GM12878 (cell line): ENCODE measurements at regions not wholly inside any gene's neighbourhood (a gene's known extent, or its start where the extent isn't known, plus 50 kb on each side); places are given as distances from the start of the nearest gene placed in this dataset.
A peak's percentile ranks its signal among the peaks of the same experiment; 100 is the strongest.

Experiments
- ATAC-seq: fragments of 200-7000 bp; cut with Tn5 transposase; 3 replicates; pipeline ENCODE4 v1.9.1; 2020; ENCODE audit warnings: mild to moderate bottlenecking, moderate library complexity
- BruUV-seq: library from RNA; stranded (reverse); fragments of 400-500 nt; replicated peaks from 2 replicates; lab custom pipeline; 2021; lab: Mats Ljungman, UMichigan
- CTCF ChIA-PET: fragments of 300-600 bp; sonication (Branson Sonifier 250); formaldehyde crosslinking; extraction: SDS; loops from one replicate; lab custom pipeline; 2021; ENCODE audit warnings: inconsistent platforms; lab: Yijun Ruan, JAX
- POLR2A ChIA-PET: fragments of 350-600 bp; formaldehyde crosslinking; extraction: SDS; loops from one replicate; lab custom pipeline; 2021; ENCODE audit warnings: inconsistent platforms; lab: Charles Lee
- RAD21 ChIA-PET: fragments of 300-600 bp; sonication (Branson Sonifier 250); formaldehyde crosslinking; loops from one replicate; lab custom pipeline; 2023; ENCODE audit warnings: antibody characterized with exemption; ENCODE audit not compliant: unreplicated experiment; lab: Charles Lee
- SMC1A ChIA-PET: fragments of 300-600 bp; sonication (Branson Sonifier 250); formaldehyde crosslinking; loops from one replicate; lab custom pipeline; 2023; ENCODE audit not compliant: unreplicated experiment, uncharacterized antibody; lab: Charles Lee
- DNase-seq: peaks from one replicate; pipeline ENCODE4 v3.0.0-alpha.2; 2011; ENCODE audit warnings: low read depth, low spot score
- FAIRE-seq: peaks from 3 replicates; lab custom pipeline; 2011; peaks lifted over from hg19 to GRCh38; lab: Jason Lieb, UNC
- H2AFZ ChIP-seq: 2 replicates; pipeline ENCODE4 v1.6.0; 2011; ENCODE audit warnings: low read depth, low read length, control low read depth; ENCODE audit not compliant: control insufficient read depth
- H3K27ac ChIP-seq: 2 replicates; pipeline ENCODE4 v1.5.1; 2011; ENCODE audit warnings: control low read depth; ENCODE audit not compliant: control insufficient read depth, insufficient read depth
- H3K27me3 ChIP-seq, 2 experiments: replicated peaks in 1 of 2; 2 replicates each; pipeline versions ENCODE4 v1.6.0 to v1.6.1; 2011; ENCODE audit warnings: low read length in 1 of 2; ENCODE audit not compliant: control insufficient read depth in 2 of 2, insufficient read depth in 2 of 2
- H3K36me3 ChIP-seq, 2 experiments: 2 replicates each; pipeline ENCODE4 v1.5.1; 2011; ENCODE audit warnings: low read length in 1 of 2; ENCODE audit not compliant: control insufficient read depth in 2 of 2, insufficient read depth in 2 of 2
- H3K4me1 ChIP-seq: 2 replicates; pipeline ENCODE4 v1.6.1; 2011; ENCODE audit warnings: mild to moderate bottlenecking, low read length, moderate library complexity, mixed read lengths; ENCODE audit not compliant: control insufficient read depth, insufficient read depth
- H3K4me2 ChIP-seq: 2 replicates; pipeline ENCODE4 v1.6.0; 2011; ENCODE audit warnings: control low read depth; ENCODE audit not compliant: control insufficient read depth, insufficient read depth
- H3K4me3 ChIP-seq: fragments of 200-600 bp; sonication (generic); 2 replicates; pipeline ENCODE4 v1.5.1; 2016
- H3K79me2 ChIP-seq: 2 replicates; pipeline ENCODE4 v1.6.0; 2011; ENCODE audit warnings: low read length; ENCODE audit not compliant: control insufficient read depth, insufficient read depth
- H3K9ac ChIP-seq: 2 replicates; pipeline ENCODE4 v1.8.0; 2011; ENCODE audit warnings: low read length, control low read depth, mixed read lengths; ENCODE audit not compliant: control insufficient read depth, insufficient read depth
- H3K9me3 ChIP-seq: replicated peaks from 3 replicates; pipeline ENCODE4 v1.5.1; 2011; ENCODE audit warnings: mild to moderate bottlenecking, low read length; ENCODE audit not compliant: control insufficient read depth, insufficient read depth
- H4K20me1 ChIP-seq: 2 replicates; pipeline ENCODE4 v1.6.0; 2011; ENCODE audit not compliant: control insufficient read depth, insufficient read depth
- CHD2 ChIP-seq: IDR thresholded peaks from 2 replicates; pipeline ENCODE4 v1.6.1; 2011; ENCODE audit warnings: low read depth, low read length, improper control_type of control experiment, borderline replicate concordance
- GABPA ChIP-seq: IDR thresholded peaks from 2 replicates; pipeline ENCODE4 v1.6.1; 2014; ENCODE audit warnings: antibody characterized with exemption, low read depth, mild to moderate bottlenecking, inconsistent platforms
- IKZF1 ChIP-seq: fragments of 450-650 bp; conservative IDR thresholded peaks from 2 replicates; pipeline ENCODE4 v1.6.1; 2017; ENCODE audit warnings: antibody characterized with exemption, mild to moderate bottlenecking
- IKZF2 ChIP-seq, 2 experiments: fragments of 450-650 bp; IDR thresholded peaks; 2 replicates each; pipeline ENCODE4 v1.6.1; 2017; ENCODE audit warnings: mild to moderate bottlenecking in 2 of 2, moderate library complexity in 2 of 2
- JUNB ChIP-seq: IDR thresholded peaks from 2 replicates; pipeline ENCODE4 v1.6.1; 2016; ENCODE audit warnings: antibody characterized with exemption, mild to moderate bottlenecking
- WGBS: methylation state at CpG from one replicate; pipeline ENCODE4 v1.1.6; 2016; ENCODE audit warnings: low lambda C conversion rate; ENCODE audit not compliant: insufficient replicate concordance, insufficient coverage; ENCODE audit errors: missing lambda C conversion rate; 5-methylcytosine and 5-hydroxymethylcytosine counted together
- in situ Hi-C: fragments of 300-500 bp; cut with MboI; formaldehyde crosslinking; loops from 9 replicates; pipeline ENCODE4 v1.14.3; 2018; ENCODE audit warnings: mixed read lengths
- intact Hi-C: fragments of 100-400 bp; cut with micrococcal nuclease; formaldehyde crosslinking; loops from one replicate; pipeline ENCODE4 v1.14.2; 2022; ENCODE audit not compliant: unreplicated experiment

DNA sequence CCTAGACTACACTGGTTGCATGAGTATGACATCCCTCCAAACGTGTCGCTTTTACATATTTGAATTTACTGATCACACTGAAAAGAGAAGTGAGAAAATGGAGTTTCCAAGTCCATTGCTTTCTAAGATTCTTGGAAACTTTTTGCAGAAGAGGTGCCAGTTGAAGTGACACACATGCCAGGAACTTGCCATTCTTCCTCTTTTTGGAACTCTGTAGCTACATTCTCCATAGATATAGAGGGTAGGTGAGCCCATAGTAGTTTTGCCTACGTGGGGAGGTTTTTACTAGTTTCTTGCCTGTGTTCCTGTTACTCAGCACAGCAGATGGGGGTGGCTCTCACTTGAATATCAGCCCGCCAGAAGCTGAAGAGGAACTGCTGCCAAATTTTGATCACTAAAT, 286.6 kb upstream of the NRP1 start:
- ATAC-seq (no peak), FAIRE-seq (no peak), DNase-seq (no peak)
- Histone ChIP-seq H2AFZ (no peak overlapping the region), H3K4me1 (no peaks in the 10 kb centered on the region), H3K27me3 (no peaks in the 10 kb centered on the region), H4K20me1 (no peaks in the 10 kb centered on the region), H3K9me3 (no peaks in the 10 kb centered on the region; the same call in 2 of the 3 replicates), H3K4me2 (no peak overlapping the region), H3K79me2 (no peaks in the 10 kb centered on the region), H3K9ac (no peak overlapping the region), H3K4me3 (no peak overlapping the region), H3K36me3 (no peaks in the 10 kb centered on the region), H3K27ac (no peak overlapping the region)
- SMC1A ChIA-PET: interaction anchor here (1.1 to 2.9 kb wide), 7 partner anchors 10 to 95 kb away, joined by 3 to 8 read pairs (median 4); no protein-coding TSS in a partner anchor
- POLR2A ChIA-PET: interaction anchor here (1.1 kb wide), 1 partner anchor 16 kb away, joined by 4 read pairs; no protein-coding TSS in a partner anchor
- WGBS: 33% methylated on average over 4 of the region's 4 CpGs
- CTCF ChIA-PET: interaction anchor here (0.7 to 1.1 kb wide), 4 partner anchors 11 to 121 kb away, joined by 3 read pairs; no protein-coding TSS in a partner anchor
- in situ Hi-C loops (no loop called here), intact Hi-C loops (no loop called here)
- RAD21 ChIA-PET: interaction anchor here (0.9 to 1.3 kb wide), 2 partner anchors 122 to 154 kb away, joined by 3 to 4 read pairs; no protein-coding TSS in a partner anchor
- TF ChIP-seq IKZF1: peak; percentile 32; the same call in 1 of the 2 replicates
- no peak for TF ChIP-seq CHD2
- TF ChIP-seq IKZF2 (IDR thresholded peaks at IDR 0.05): peak; percentile 14 to 20; a peak in 1 of 4 replicates
- no peak for TF ChIP-seq JUNB
- TF ChIP-seq GABPA: no peak
- BruUV-seq: no TSS peak

DNA sequence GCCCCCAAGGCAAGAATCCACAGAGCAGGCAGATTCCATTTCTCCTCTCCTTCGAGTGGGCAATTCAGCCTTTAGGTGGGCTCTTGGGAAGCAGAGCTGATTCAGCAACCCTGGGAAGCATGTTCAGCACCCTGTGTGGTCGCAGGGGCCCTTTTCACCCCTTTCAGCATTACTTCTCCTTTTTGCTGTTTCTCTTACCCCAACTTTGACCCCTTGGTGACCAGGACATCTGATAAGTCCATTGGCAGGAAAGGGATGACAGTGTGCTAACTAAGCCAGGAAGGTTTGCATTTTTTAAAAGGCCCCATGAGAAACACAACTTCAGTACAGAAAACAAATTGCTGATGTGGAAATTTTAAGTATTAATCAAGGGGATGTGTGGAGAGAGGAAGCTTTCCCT, 283.7 kb upstream of the NRP1 start:
- in situ Hi-C loops: no loop called here
- Histone ChIP-seq H4K20me1 (no peaks in the 10 kb centered on the region), H3K36me3 (no peaks in the 10 kb centered on the region), H3K4me3 (no peak overlapping the region), H3K27me3 (no peaks in the 10 kb centered on the region), H3K4me1 (no peaks in the 10 kb centered on the region), H3K9me3 (no peaks in the 10 kb centered on the region; the same call in 2 of the 3 replicates), H2AFZ (no peak overlapping the region), H3K79me2 (no peaks in the 10 kb centered on the region), H3K4me2 (no peak overlapping the region), H3K9ac (no peak overlapping the region), H3K27ac (no peak overlapping the region)
- SMC1A ChIA-PET: interaction anchor here (1.4 kb wide), 2 partner anchors 156 to 214 kb away, joined by 3 read pairs; no protein-coding TSS in a partner anchor
- 5% methylated on average over 2 of the region's 2 CpGs for WGBS
- no TSS peak for BruUV-seq
- TF ChIP-seq IKZF1: no peak
- no peak for FAIRE-seq
- CTCF ChIA-PET: no interaction called here
- DNase-seq: no peak
- intact Hi-C loops: no loop called here
- RAD21 ChIA-PET: interaction anchor here (0.7 kb wide), 1 partner anchor 150 kb away, joined by 3 read pairs; no protein-coding TSS in a partner anchor
- ATAC-seq: no peak
- POLR2A ChIA-PET: no interaction called here
